Karpas-422 (cell line): ENCODE measurements at regions not wholly inside any gene's neighbourhood (a gene's known extent, or its start where the extent isn't known, plus 50 kb on each side); places are given as distances from the start of the nearest gene placed in this dataset.

Experiments used
- DNase-seq: peaks from one replicate; pipeline ENCODE4 v3.0.0-alpha.2; 2015
- H2AFZ ChIP-seq: fragments of 200-600 bp; sonication (generic); 2 replicates; pipeline ENCODE4 v1.6.1; 2014; ENCODE audit warnings: antibody characterized with exemption, low read length, mixed read lengths
- H3K27ac ChIP-seq: fragments of 200-600 bp; sonication (generic); 2 replicates; pipeline ENCODE4 v1.5.1; 2014; ENCODE audit warnings: mild to moderate bottlenecking, low read length, moderate library complexity
- H3K27me3 ChIP-seq: fragments of 200-600 bp; sonication (generic); 2 replicates; pipeline ENCODE4 v1.6.1; 2014; ENCODE audit warnings: low read length, mixed read lengths
- H3K36me3 ChIP-seq: fragments of 200-600 bp; sonication (generic); 2 replicates; pipeline ENCODE4 v1.6.1; 2014; ENCODE audit warnings: low read length, mixed read lengths; ENCODE audit not compliant: insufficient read depth
- H3K4me1 ChIP-seq: fragments of 200-600 bp; sonication (generic); 2 replicates; pipeline ENCODE4 v1.6.1; 2014; ENCODE audit warnings: mild to moderate bottlenecking, low read length, mixed read lengths
- H3K4me2 ChIP-seq: fragments of 200-600 bp; sonication (generic); 2 replicates; pipeline ENCODE4 v1.6.1; 2014; ENCODE audit warnings: low read length, low read depth, mild to moderate bottlenecking; ENCODE audit not compliant: poor library complexity, severe bottlenecking
- H3K4me3 ChIP-seq: fragments of 200-600 bp; sonication (generic); 2 replicates; pipeline ENCODE4 v1.5.1; 2014; ENCODE audit warnings: mild to moderate bottlenecking, antibody characterized with exemption, low read length, mixed read lengths
- H3K79me2 ChIP-seq: fragments of 200-600 bp; sonication (generic); 2 replicates; pipeline ENCODE4 v1.6.1; 2014; ENCODE audit warnings: mild to moderate bottlenecking, low read length, mixed read lengths
- H3K9ac ChIP-seq: fragments of 200-600 bp; sonication (generic); 2 replicates; pipeline ENCODE4 v1.6.0; 2014; ENCODE audit warnings: low read length
- H3K9me2 ChIP-seq: fragments of 200-600 bp; sonication (generic), shearing (Covaris generic); replicated peaks from 2 replicates; pipeline ENCODE4 v1.6.0; 2014; ENCODE audit warnings: mild to moderate bottlenecking, low read length, moderate library complexity; ENCODE audit not compliant: insufficient read depth
- H3K9me3 ChIP-seq: fragments of 300-700, 200-600 bp; sonication (generic); 2 replicates; pipeline ENCODE4 v1.6.1; 2014; ENCODE audit warnings: low read length, mixed read lengths
- H4K20me1 ChIP-seq: fragments of 200-600 bp; sonication (generic); 2 replicates; pipeline ENCODE4 v1.6.1; 2014; ENCODE audit warnings: mild to moderate bottlenecking, antibody characterized with exemption, low read length, low read depth; ENCODE audit not compliant: insufficient read depth

DNA sequence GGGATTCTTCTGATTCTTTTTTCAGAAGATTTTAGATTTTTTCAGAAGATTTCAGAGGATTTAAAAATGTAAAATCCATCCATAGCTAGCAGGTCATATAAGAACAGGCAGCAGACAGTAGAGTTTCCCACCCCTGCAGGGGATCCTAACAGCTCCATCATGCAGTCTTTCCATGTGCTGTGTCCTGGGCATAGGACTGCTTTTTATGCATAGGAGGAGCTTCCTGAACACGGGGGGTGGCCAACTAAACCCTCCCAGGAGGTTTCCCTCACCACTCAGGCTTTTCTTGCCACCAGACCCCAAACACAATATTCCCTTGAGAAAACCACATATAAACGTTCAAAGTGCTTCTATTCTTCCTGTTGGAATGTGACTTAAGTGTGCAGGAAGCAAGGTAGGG, 90.1 kb upstream of the TNR start:
- Histone ChIP-seq H3K9me3 (no peaks in the 10 kb centered on the region), H3K27ac (no peak overlapping the region), H3K36me3 (no peaks in the 10 kb centered on the region), H2AFZ (no peak overlapping the region), H3K9ac (no peak overlapping the region), H3K4me1 (no peaks in the 10 kb centered on the region), H3K9me2 (no peaks in the 10 kb centered on the region), H3K27me3 (no peaks in the 10 kb centered on the region), H3K4me3 (no peak overlapping the region), H3K4me2 (no peak overlapping the region), H4K20me1 (no peaks in the 10 kb centered on the region), H3K79me2 (no peaks in the 10 kb centered on the region)
- DNase-seq, result no peak

DNA sequence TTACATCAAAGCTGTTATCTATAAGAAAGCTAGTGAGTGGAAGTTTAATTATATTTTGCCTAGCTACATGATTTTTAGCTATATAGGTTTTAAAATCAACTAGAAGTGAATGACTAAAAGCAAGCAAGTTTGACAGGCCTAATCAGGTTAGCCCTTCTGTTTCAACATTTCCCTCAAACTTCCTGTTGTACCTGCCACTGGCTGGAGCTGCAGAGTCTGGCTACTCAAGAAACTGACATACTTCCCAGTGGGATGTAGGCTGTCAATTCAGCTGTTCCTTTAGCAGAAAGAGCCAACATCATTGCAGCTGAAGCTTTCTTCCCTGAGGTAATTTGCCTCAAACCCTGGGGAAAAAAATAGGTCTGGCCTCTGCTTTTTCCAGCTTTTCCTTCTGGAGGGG, 87.1 kb upstream of the TNR start:
- no peaks in the 10 kb centered on the region for H4K20me1 ChIP-seq
- H3K36me3 ChIP-seq, result no peaks in the 10 kb centered on the region
- no peaks in the 10 kb centered on the region for H3K27me3 ChIP-seq
- no peak overlapping the region for H3K4me3 ChIP-seq
- H3K9ac ChIP-seq, result no peak overlapping the region
- H3K27ac ChIP-seq, result no peak overlapping the region
- no peak overlapping the region for H2AFZ ChIP-seq
- H3K4me2 ChIP-seq, result no peak overlapping the region
- H3K79me2 ChIP-seq, result no peaks in the 10 kb centered on the region
- DNase-seq, result no peak
- H3K4me1 ChIP-seq, result no peaks in the 10 kb centered on the region
- no peaks in the 10 kb centered on the region for H3K9me3 ChIP-seq
- H3K9me2 ChIP-seq, result no peaks in the 10 kb centered on the region

DNA sequence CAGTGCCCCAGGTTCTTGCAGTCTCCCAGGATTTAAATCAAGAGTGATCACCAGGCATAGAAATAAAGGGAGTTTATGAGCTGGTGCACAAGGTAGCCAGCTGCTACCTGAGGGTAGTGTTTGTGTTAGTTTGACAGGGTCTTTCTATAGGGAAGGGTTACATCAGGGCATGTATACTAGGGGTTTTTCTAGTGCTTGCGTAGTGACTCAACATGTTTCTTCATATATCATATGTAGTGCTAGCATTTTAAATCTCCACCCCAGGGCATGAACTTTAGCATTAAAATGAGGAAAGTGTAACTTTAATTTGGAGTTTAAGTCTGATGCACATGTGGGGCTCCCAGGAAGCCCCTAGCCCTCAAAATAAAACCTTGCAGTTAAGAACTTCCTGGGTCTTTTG, 86.5 kb upstream of the TNR start:
- Histone ChIP-seq H3K9me2 (no peaks in the 10 kb centered on the region), H2AFZ (no peak overlapping the region), H3K36me3 (no peaks in the 10 kb centered on the region), H4K20me1 (no peaks in the 10 kb centered on the region), H3K9ac (no peak overlapping the region), H3K27ac (no peak overlapping the region), H3K4me1 (no peaks in the 10 kb centered on the region), H3K4me3 (no peak overlapping the region), H3K27me3 (no peaks in the 10 kb centered on the region), H3K79me2 (no peaks in the 10 kb centered on the region), H3K9me3 (no peaks in the 10 kb centered on the region), H3K4me2 (no peak overlapping the region)
- DNase-seq, result no peak

DNA sequence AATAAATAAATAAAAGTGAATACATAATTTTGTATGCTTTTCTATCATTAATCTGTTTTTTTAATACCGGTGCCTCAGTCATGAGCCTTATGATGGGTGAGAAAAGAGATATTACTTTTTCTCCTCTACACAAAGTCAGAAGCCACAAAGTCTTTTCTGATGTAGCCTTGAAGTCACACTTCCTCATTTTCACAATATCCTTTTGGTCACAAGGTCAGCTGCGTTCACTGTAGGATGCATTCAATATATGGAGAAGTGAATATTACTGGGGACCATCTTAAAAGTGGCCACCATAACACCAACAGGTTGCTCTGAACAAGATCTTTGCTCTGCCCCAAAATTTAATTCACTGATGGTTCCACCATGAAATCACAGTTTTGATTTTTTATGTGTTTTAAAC, 83.3 kb upstream of the TNR start:
- Histone ChIP-seq H3K27ac (no peak overlapping the region), H3K9me2 (no peaks in the 10 kb centered on the region), H3K27me3 (peaks cover 1% of the 10 kb centered on the region; the same call in 1 of the 2 replicates), H2AFZ (no peak overlapping the region), H3K9me3 (no peaks in the 10 kb centered on the region), H3K36me3 (no peaks in the 10 kb centered on the region), H4K20me1 (no peaks in the 10 kb centered on the region), H3K4me3 (no peak overlapping the region), H3K4me1 (no peaks in the 10 kb centered on the region), H3K79me2 (no peaks in the 10 kb centered on the region), H3K9ac (no peak overlapping the region), H3K4me2 (no peak overlapping the region)
- DNase-seq, result peak; percentile 46

DNA sequence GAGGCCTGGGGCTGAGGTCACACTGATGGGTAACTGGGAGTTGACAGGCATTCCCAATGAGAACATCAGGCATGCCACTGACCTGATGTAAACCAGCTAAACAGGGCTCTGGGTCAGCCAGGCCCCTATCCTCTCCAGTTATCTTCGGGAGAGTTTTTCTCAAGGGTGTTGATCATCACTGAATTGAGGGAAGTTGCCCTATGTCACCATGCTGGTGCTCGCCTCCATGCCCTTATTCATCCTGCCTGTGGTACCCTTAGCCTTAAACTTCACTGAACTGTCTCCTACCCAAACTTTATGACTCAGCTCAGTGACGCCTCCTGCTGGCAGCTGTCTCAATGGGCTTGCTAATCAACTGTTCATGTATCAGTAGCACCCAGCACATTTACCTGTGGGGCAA, 80.7 kb upstream of the TNR start:
- DNase-seq, result peak; percentile 84
- H3K9me3 ChIP-seq, result no peaks in the 10 kb centered on the region

DNA sequence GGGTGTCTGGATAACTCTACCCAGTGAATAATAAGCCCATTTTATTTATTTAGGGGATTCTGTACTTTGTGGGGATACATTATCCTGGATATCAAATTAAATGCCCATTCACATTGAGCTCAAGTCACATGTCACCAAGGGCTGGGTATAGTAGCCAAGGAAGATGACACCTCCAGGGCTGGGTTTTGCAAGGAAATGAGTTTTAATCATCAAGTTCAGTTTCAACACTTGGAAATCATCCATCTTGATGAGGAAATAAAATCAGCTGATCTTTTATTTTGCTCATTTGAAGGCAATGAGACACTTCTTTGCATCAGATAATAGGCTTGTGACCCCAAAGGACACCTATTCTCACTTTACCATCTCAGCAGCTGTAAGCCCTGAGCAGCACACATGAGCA, 80.0 kb upstream of the TNR start:
- no peak overlapping the region for H3K27ac ChIP-seq
- peaks cover 2% of the 10 kb centered on the region; the same call in 1 of the 2 replicates for H3K27me3 ChIP-seq
- no peaks in the 10 kb centered on the region for H3K9me3 ChIP-seq
- no peaks in the 10 kb centered on the region for H4K20me1 ChIP-seq
- no peak overlapping the region for H3K4me2 ChIP-seq
- H3K79me2 ChIP-seq, result no peaks in the 10 kb centered on the region
- no peak overlapping the region for H3K4me3 ChIP-seq
- H3K4me1 ChIP-seq, result no peaks in the 10 kb centered on the region
- no peaks in the 10 kb centered on the region for H3K9me2 ChIP-seq
- H3K36me3 ChIP-seq, result no peaks in the 10 kb centered on the region
- DNase-seq, result no peak
- H3K9ac ChIP-seq, result no peak overlapping the region
- H2AFZ ChIP-seq, result no peak overlapping the region

More for the DNA sequence above, 80.7 kb upstream of the TNR start:
- no peaks in the 10 kb centered on the region for H3K36me3 ChIP-seq
- H4K20me1 ChIP-seq, result no peaks in the 10 kb centered on the region
- no peaks in the 10 kb centered on the region for H3K9me2 ChIP-seq
- H3K9ac ChIP-seq, result no peak overlapping the region
- H3K4me2 ChIP-seq, result no peak overlapping the region
- H3K4me3 ChIP-seq, result no peak overlapping the region
- no peak overlapping the region for H3K27ac ChIP-seq
- no peaks in the 10 kb centered on the region for H3K79me2 ChIP-seq
- H2AFZ ChIP-seq, result no peak overlapping the region
- H3K27me3 ChIP-seq, result peaks cover 2% of the 10 kb centered on the region; the same call in 1 of the 2 replicates
- H3K4me1 ChIP-seq, result no peaks in the 10 kb centered on the region

DNA sequence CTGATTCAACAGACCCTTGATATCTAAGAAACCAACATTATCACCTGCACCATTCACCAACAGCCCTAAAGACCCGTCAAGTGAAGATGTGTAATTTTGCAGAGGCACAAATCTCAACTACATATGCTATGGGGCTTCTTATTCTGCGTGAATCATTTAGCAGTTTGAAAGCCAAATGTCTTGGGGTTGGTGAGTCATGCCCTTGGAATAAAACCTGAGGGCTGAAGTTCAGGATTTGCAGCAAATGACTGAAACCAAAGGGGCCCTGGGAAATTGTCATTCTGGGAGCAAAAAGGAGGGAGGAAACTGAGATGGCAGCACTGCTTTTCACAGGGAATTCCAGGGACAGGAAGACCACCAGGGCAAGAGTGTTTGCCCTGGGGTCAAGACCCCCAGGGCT, 79.2 kb upstream of the TNR start:
- Histone ChIP-seq H3K27ac (no peak overlapping the region), H3K79me2 (no peaks in the 10 kb centered on the region), H3K9ac (no peak overlapping the region), H3K4me1 (no peaks in the 10 kb centered on the region), H3K9me2 (no peaks in the 10 kb centered on the region), H3K4me3 (no peak overlapping the region), H4K20me1 (no peaks in the 10 kb centered on the region), H3K27me3 (peaks cover 2% of the 10 kb centered on the region; the same call in 1 of the 2 replicates), H3K9me3 (no peaks in the 10 kb centered on the region), H2AFZ (no peak overlapping the region), H3K36me3 (no peaks in the 10 kb centered on the region), H3K4me2 (no peak overlapping the region)
- no peak for DNase-seq

DNA sequence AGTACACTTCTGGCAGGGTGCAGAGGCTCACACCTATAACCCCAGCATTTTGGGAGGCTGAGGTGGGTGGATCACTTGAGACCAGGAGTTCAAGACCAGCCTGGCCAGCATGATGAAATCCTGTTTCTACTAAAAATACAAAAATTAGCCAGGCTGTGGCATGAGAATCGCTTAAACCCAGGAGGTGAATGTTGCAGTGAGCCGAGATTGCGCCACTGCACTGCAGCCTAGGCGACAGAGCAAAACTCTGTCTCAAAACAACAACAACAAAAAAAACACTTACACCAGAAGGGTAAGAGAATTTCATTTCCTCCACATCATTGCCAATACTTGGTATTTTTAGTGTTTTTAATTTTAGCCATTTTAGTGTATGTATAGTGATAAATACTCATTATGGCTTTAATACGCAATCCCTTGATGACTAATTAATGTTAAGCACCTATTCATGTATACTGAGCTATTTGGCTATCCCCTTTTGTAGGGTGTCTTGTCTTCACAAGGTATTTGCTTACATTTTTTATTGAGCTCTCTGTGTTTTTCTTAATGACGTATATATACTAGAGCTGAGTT, 77.1 kb upstream of the TNR start:
- Histone ChIP-seq H3K36me3 (no peaks in the 10 kb centered on the region), H3K9me3 (no peaks in the 10 kb centered on the region), H2AFZ (no peak overlapping the region), H3K9me2 (no peaks in the 10 kb centered on the region), H3K27me3 (peaks cover 2% of the 10 kb centered on the region; the same call in 1 of the 2 replicates), H3K4me3 (no peak overlapping the region), H4K20me1 (no peaks in the 10 kb centered on the region), H3K4me2 (no peak overlapping the region), H3K79me2 (no peaks in the 10 kb centered on the region), H3K27ac (no peak overlapping the region), H3K4me1 (no peaks in the 10 kb centered on the region), H3K9ac (no peak overlapping the region)
- DNase-seq, result no peak

DNA sequence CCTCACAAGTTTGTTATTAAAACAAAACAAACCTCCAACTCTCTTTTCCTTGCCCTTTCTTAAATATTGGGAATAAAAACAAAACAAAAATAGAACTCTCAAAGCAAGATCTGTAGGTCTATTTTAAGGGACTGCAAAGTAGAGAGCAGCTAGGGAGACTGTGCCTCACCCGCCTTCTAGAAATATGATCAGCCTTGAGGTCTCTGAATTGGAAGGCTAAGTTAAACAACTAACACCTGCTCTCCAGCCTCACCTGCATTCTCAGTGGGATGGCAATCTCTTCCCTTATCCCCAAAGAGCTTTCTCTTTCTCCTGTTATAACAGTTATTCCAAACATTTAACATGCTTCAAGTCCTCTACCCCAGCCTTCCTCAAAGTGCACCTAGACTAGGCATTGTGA, 75.5 kb upstream of the TNR start:
- Histone ChIP-seq H3K9me2 (no peaks in the 10 kb centered on the region), H3K9me3 (no peaks in the 10 kb centered on the region)
- no peak for DNase-seq

More for the DNA sequence above, 75.5 kb upstream of the TNR start:
- H3K27me3 ChIP-seq, result peaks cover 2% of the 10 kb centered on the region; the same call in 1 of the 2 replicates
- H3K9ac ChIP-seq, result no peak overlapping the region
- H3K27ac ChIP-seq, result no peak overlapping the region
- no peaks in the 10 kb centered on the region for H3K36me3 ChIP-seq
- H3K4me2 ChIP-seq, result no peak overlapping the region
- H3K79me2 ChIP-seq, result no peaks in the 10 kb centered on the region
- H4K20me1 ChIP-seq, result no peaks in the 10 kb centered on the region
- H3K4me1 ChIP-seq, result no peaks in the 10 kb centered on the region
- no peak overlapping the region for H3K4me3 ChIP-seq
- H2AFZ ChIP-seq, result no peak overlapping the region
